ENCODE measurements at regions not wholly inside any gene's neighbourhood (a gene's known extent, or its start where the extent isn't known, plus 50 kb on each side); places are given as distances from the start of the nearest gene placed in this dataset.
"Not testable (repeated sequence)": the region's sequence is repeated elsewhere in the genome, so short reads cannot be mapped to it uniquely, and the experiment has no call there.

- no peak for DNase-seq
- H3K9me3 ChIP-seq (ENCODE audit: control insufficient read depth, low read length, poor library complexity, severe bottlenecking), result no peaks in the 10 kb centered on the region
- peaks cover 3% of the 10 kb centered on the region for H3K36me3 Mint-ChIP-seq (ENCODE audit: low read depth)
- peaks cover 4% of the 10 kb centered on the region for H3K27me3 Mint-ChIP-seq
- no peak overlapping the region for H3K4me3 Mint-ChIP-seq
- no peak overlapping the region for H3K27ac Mint-ChIP-seq
- H3K4me1 Mint-ChIP-seq, result peaks cover 2% of the 10 kb centered on the region
- ATAC-seq, result no peak
These were observed 194.8 kb upstream of the HMCN1 start for GRCh38 chr1:185539277-185539943.

DNA sequence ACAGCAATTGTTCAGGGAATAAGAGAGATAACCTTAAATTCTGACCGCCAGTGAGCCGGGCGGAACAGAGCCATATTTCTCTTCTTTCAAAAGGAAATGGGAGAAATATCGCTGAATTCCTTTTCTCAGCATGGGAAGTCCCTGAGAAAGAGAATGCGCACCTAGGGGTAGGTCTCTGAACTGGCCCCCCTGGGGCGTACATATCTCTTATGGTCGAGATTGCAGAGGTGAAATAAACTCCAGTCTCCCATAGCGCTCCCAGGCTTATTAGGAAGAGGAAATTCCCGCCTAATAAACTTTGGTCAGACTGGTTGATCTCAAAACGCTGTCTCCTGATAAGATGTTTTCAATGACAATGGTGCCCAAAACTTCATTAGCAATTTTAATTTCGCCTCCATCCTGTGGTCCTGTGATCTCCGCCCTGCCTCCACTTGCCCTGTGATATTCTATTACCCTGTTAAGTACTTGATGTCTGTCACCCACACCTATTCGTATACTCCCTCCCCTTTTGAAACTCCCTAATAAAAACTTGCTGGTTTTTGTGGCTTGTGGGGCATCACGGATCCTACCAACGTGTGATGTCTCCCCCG is 195.8 kb upstream of the HMCN1 start:
- H3K4me1 Mint-ChIP-seq; DNase-seq; H3K36me3 Mint-ChIP-seq (ENCODE audit: low read depth); ATAC-seq; H3K4me3 Mint-ChIP-seq; H3K27me3 Mint-ChIP-seq; H3K9me3 ChIP-seq (ENCODE audit: control insufficient read depth, low read length, poor library complexity, severe bottlenecking); H3K27ac Mint-ChIP-seq: not testable (repeated sequence)

DNA sequence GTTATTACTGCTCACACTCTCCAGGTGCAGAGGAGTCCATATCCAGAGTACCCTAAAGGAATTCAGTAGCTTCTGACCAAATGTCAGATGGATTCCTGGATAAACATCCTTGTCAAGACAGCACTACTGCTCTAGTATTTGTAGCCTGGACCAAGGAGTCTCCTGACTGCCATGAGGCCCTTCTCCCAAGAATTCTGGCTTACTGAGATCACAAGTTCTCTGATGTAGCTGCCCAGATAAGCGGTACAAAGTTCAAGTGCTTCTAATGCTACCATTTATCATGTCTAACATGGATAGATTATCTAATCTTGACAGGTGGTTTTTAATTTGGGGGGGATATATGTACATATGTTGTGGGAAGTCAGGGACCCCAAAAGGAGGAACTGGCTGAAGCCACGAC is 196.6 kb upstream of the HMCN1 start:
- H3K9me3 ChIP-seq (ENCODE audit: control insufficient read depth, low read length, poor library complexity, severe bottlenecking), result no peaks in the 10 kb centered on the region
- DNase-seq, result no peak
- no peak overlapping the region for H3K27ac Mint-ChIP-seq
- ATAC-seq, result no peak
- H3K27me3 Mint-ChIP-seq, result peaks cover 4% of the 10 kb centered on the region
- peaks cover 3% of the 10 kb centered on the region for H3K36me3 Mint-ChIP-seq (ENCODE audit: low read depth)
- peaks cover 2% of the 10 kb centered on the region for H3K4me1 Mint-ChIP-seq
- no peak overlapping the region for H3K4me3 Mint-ChIP-seq

GRCh38 chr1:185536165-185536920 is 197.8 kb upstream of the HMCN1 start:
- DNase-seq, result no peak
- Mint-ChIP-seq H3K4me1 (peaks cover 2% of the 10 kb centered on the region), H3K36me3 (ENCODE audit: low read depth) (peaks cover 3% of the 10 kb centered on the region), H3K4me3 (no peak overlapping the region), H3K27me3 (peaks cover 4% of the 10 kb centered on the region), H3K27ac (no peak overlapping the region)
- ATAC-seq, result no peak
- no peaks in the 10 kb centered on the region for H3K9me3 ChIP-seq (ENCODE audit: control insufficient read depth, low read length, poor library complexity, severe bottlenecking)

- H3K36me3 Mint-ChIP-seq (ENCODE audit: low read depth), result peaks cover 3% of the 10 kb centered on the region
- no peak for ATAC-seq
- H3K27me3 Mint-ChIP-seq, result peaks cover 4% of the 10 kb centered on the region
- no peak for DNase-seq
- no peak overlapping the region for H3K4me3 Mint-ChIP-seq
- no peaks in the 10 kb centered on the region for H3K9me3 ChIP-seq (ENCODE audit: control insufficient read depth, low read length, poor library complexity, severe bottlenecking)
- peaks cover 2% of the 10 kb centered on the region for H3K4me1 Mint-ChIP-seq
- H3K27ac Mint-ChIP-seq, result no peak overlapping the region
These were observed 198.6 kb upstream of the HMCN1 start for GRCh38 chr1:185535621-185536020.

- Mint-ChIP-seq H3K36me3 (ENCODE audit: low read depth) (peaks cover 3% of the 10 kb centered on the region), H3K27me3 (peaks cover 4% of the 10 kb centered on the region), H3K4me3 (no peak overlapping the region), H3K27ac (no peak overlapping the region), H3K4me1 (peaks cover 2% of the 10 kb centered on the region)
- ATAC-seq (no peak), DNase-seq (no peak)
- no peaks in the 10 kb centered on the region for H3K9me3 ChIP-seq (ENCODE audit: control insufficient read depth, low read length, poor library complexity, severe bottlenecking)
These were observed 199.4 kb upstream of the HMCN1 start for GRCh38 chr1:185534801-185535200.

- no peak overlapping the region for H3K4me3 Mint-ChIP-seq
- DNase-seq (no peak), ATAC-seq (no peak)
- no peaks in the 10 kb centered on the region for H3K9me3 ChIP-seq (ENCODE audit: control insufficient read depth, low read length, poor library complexity, severe bottlenecking)
- peaks cover 3% of the 10 kb centered on the region for H3K36me3 Mint-ChIP-seq (ENCODE audit: low read depth)
- H3K27ac Mint-ChIP-seq, result no peak overlapping the region
- H3K4me1 Mint-ChIP-seq, result peaks cover 2% of the 10 kb centered on the region
- peaks cover 4% of the 10 kb centered on the region for H3K27me3 Mint-ChIP-seq
These were observed 200.6 kb upstream of the HMCN1 start for GRCh38 chr1:185533596-185533995.

- no peak overlapping the region for H3K4me3 Mint-ChIP-seq
- no peaks in the 10 kb centered on the region for H3K9me3 ChIP-seq (ENCODE audit: control insufficient read depth, low read length, poor library complexity, severe bottlenecking)
- DNase-seq (no peak), ATAC-seq (no peak)
- peaks cover 2% of the 10 kb centered on the region for H3K4me1 Mint-ChIP-seq
- H3K27ac Mint-ChIP-seq, result no peak overlapping the region
- peaks cover 4% of the 10 kb centered on the region for H3K27me3 Mint-ChIP-seq
- H3K36me3 Mint-ChIP-seq (ENCODE audit: low read depth), result peaks cover 3% of the 10 kb centered on the region
These were observed 201.3 kb upstream of the HMCN1 start for GRCh38 chr1:185532856-185533255.

DNA sequence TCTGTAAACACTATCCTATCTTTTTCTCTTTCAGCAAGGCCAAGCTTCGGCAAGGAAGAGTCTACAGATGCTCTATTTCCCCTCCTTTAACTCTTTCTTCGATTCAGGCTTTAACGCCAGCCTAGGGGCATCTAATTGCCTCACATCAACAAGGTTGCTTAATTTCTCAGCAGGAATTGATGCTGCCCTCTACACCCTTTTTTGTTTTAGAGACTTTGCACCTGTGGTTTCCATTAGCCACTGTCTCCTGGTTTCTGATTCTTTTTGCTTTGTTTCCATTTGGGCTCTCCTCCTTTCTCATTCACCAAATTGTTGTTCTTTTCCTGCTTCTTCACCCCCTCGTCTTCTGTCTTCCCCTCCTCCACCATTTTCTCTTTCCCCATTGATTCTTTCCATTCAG is 202.4 kb upstream of the HMCN1 start:
- DNase-seq (no peak), ATAC-seq (no peak)
- Mint-ChIP-seq H3K4me3 (no peak overlapping the region), H3K4me1 (peaks cover 2% of the 10 kb centered on the region), H3K27me3 (peaks cover 4% of the 10 kb centered on the region), H3K27ac (no peak overlapping the region), H3K36me3 (ENCODE audit: low read depth) (no peaks in the 10 kb centered on the region)
- no peaks in the 10 kb centered on the region for H3K9me3 ChIP-seq (ENCODE audit: control insufficient read depth, low read length, poor library complexity, severe bottlenecking)

DNA sequence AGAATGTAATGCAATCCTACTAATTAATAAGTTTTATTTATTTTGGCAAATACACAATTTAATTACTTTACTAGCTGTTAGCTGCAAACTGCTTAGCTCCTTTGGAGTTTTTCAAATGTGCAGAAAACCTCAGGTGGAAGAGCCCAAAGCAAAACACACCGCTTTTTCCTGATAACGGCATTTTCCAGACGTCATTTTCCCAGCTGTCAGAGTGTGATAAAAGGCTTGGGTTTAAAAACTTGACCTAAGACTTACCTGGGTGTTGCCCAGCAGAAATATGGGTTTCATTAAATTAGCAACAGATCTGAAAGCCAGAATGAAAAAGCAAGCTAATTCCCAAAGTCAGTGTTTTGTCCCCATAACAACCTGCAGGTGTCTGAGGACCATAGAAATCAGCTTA is 204.0 kb upstream of the HMCN1 start:
- no peaks in the 10 kb centered on the region for H3K9me3 ChIP-seq (ENCODE audit: control insufficient read depth, low read length, poor library complexity, severe bottlenecking)
- Mint-ChIP-seq H3K4me1 (no peaks in the 10 kb centered on the region), H3K4me3 (no peak overlapping the region), H3K27me3 (no peaks in the 10 kb centered on the region), H3K36me3 (ENCODE audit: low read depth) (no peaks in the 10 kb centered on the region), H3K27ac (no peak overlapping the region)
- ATAC-seq (no peak), DNase-seq (no peak)

GRCh38 chr1:185529673-185530072 is 204.5 kb upstream of the HMCN1 start:
- ATAC-seq, result no peak
- DNase-seq, result no peak
- no peaks in the 10 kb centered on the region for H3K9me3 ChIP-seq (ENCODE audit: control insufficient read depth, low read length, poor library complexity, severe bottlenecking)
- H3K27ac Mint-ChIP-seq, result no peak overlapping the region
- H3K36me3 Mint-ChIP-seq (ENCODE audit: low read depth), result no peaks in the 10 kb centered on the region
- H3K4me3 Mint-ChIP-seq, result no peak overlapping the region
- H3K27me3 Mint-ChIP-seq, result no peaks in the 10 kb centered on the region
- no peaks in the 10 kb centered on the region for H3K4me1 Mint-ChIP-seq

DNA sequence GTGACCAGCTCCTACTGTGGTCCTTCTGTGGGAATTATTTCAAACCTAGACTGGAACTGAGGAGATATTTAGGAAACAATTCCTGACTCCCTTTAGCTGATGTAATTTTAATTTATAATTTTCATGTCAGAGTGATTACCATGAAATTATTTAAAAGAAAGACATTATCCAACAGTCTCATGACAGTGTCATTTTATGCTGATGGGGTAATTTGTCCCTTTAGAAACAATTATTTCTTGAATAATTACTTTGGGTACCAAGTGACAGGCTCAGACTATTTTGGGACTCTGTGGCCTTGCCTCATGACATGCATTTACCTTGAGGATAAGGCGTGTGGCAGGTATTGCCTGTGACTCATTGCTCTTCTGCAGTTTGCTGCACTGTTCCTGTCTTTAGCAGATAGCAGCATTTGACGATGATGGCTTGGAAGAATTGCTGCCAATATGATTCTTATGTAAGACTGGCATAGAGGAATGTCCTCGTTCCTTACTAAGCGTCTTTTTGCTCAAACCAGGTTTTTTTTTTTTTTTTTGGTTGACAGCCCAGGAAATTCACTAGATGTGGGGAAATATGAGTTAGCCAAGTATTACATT is 206.0 kb upstream of the HMCN1 start:
- H3K4me3 Mint-ChIP-seq, result no peak overlapping the region
- ATAC-seq (no peak), DNase-seq (no peak)
- no peaks in the 10 kb centered on the region for H3K36me3 Mint-ChIP-seq (ENCODE audit: low read depth)
- no peaks in the 10 kb centered on the region for H3K4me1 Mint-ChIP-seq
- H3K27ac Mint-ChIP-seq, result no peak overlapping the region
- H3K9me3 ChIP-seq (ENCODE audit: control insufficient read depth, low read length, poor library complexity, severe bottlenecking), result no peaks in the 10 kb centered on the region
- H3K27me3 Mint-ChIP-seq, result no peaks in the 10 kb centered on the region

All from T-helper 17 cell (primary cell).